SK-N-SH (cell line): ENCODE measurements at regions not wholly inside any gene's neighbourhood (a gene's known extent, or its start where the extent isn't known, plus 50 kb on each side); places are given as distances from the start of the nearest gene placed in this dataset.

Experiments
- CTCF ChIA-PET: fragments of 300-600, 350-600 bp; formaldehyde crosslinking; extraction: SDS; loops from one replicate; lab custom pipeline; 2021; lab: Yijun Ruan, JAX
- POLR2A ChIA-PET: fragments of 350-600 bp; sonication (Branson Sonifier 250); formaldehyde crosslinking; extraction: SDS; loops from one replicate; lab custom pipeline; 2020; ENCODE audit warnings: antibody characterized with exemption, inconsistent platforms; lab: Yijun Ruan, JAX
- DNase-seq: peaks from one replicate; pipeline ENCODE4 v3.0.0; 2012
- H2AFZ ChIP-seq: fragments of 200-600 bp; sonication (generic); 2 replicates; pipeline ENCODE4 v1.8.1; 2016; ENCODE audit warnings: antibody characterized with exemption, mild to moderate bottlenecking, low read depth
- H3F3A ChIP-seq: fragments of 200-600 bp; sonication (generic); replicated peaks from 2 replicates; pipeline ENCODE3; 2016; ENCODE audit warnings: antibody characterized with exemption, mild to moderate bottlenecking; ENCODE audit not compliant: insufficient read depth
- H3K27ac ChIP-seq, 2 experiments: fragments of 200-500 bp in 1 of 2; fragments of 200-600 bp in 1 of 2; sonication (Bioruptor generic) in 1 of 2; sonication (generic), shearing (Covaris generic) in 1 of 2; 2 replicates each; pipeline versions ENCODE4 v1.5.1 to v1.6.1; 2014 to 2016; ENCODE audit warnings: low read depth in 2 of 2, inconsistent platforms in 1 of 2, low read length in 1 of 2, mild to moderate bottlenecking in 1 of 2, mixed read lengths in 1 of 2
- H3K27me3 ChIP-seq: fragments of 200-600 bp; sonication (generic), shearing (Covaris generic); 2 replicates; pipeline ENCODE4 v1.6.1; 2016; ENCODE audit warnings: mixed run types; ENCODE audit not compliant: insufficient read depth
- H3K36me3 ChIP-seq, 2 experiments: fragments of 200-500 bp in 1 of 2; fragments of 200-600 bp in 1 of 2; sonication (Bioruptor generic) in 1 of 2; sonication (generic) in 1 of 2; replicated peaks in 1 of 2; 2 replicates each; pipeline versions ENCODE3 to v1.5.1; 2014 to 2016; ENCODE audit warnings: low read length in 1 of 2, mild to moderate bottlenecking in 1 of 2; ENCODE audit not compliant: insufficient read depth in 2 of 2, control insufficient read depth in 1 of 2
- H3K4me1 ChIP-seq, 2 experiments: fragments of 200-500 bp in 1 of 2; fragments of 200-600 bp in 1 of 2; sonication (Bioruptor generic) in 1 of 2; sonication (generic), shearing (Covaris generic) in 1 of 2; 2 replicates each; pipeline versions ENCODE4 v1.5.1 to v1.6.1; 2014 to 2016; ENCODE audit warnings: low read depth in 1 of 2, low read length in 1 of 2, mixed run types in 1 of 2; ENCODE audit not compliant: insufficient read depth in 2 of 2, control insufficient read depth in 1 of 2
- H3K4me2 ChIP-seq: fragments of 200-600 bp; sonication (generic), shearing (Covaris generic); 2 replicates; pipeline ENCODE4 v1.6.1; 2017; ENCODE audit warnings: mixed run types
- H3K4me3 ChIP-seq, 2 experiments: fragments of 200-500 bp in 1 of 2; fragments of 200-600 bp in 1 of 2; sonication (Bioruptor generic) in 1 of 2; sonication (generic), shearing (Covaris generic) in 1 of 2; 2 replicates each; pipeline versions ENCODE4 v1.5.1 to v1.8.1; 2014 to 2016; ENCODE audit warnings: low read depth in 2 of 2, inconsistent platforms in 1 of 2, low read length in 1 of 2, mild to moderate bottlenecking in 1 of 2, mixed read lengths in 1 of 2, moderate library complexity in 1 of 2
- H3K79me2 ChIP-seq: fragments of 200-600 bp; sonication (generic); 2 replicates; pipeline ENCODE4 v1.8.1; 2017; ENCODE audit warnings: mild to moderate bottlenecking; ENCODE audit not compliant: insufficient read depth
- H3K9ac ChIP-seq: fragments of 200-600 bp; sonication (generic); 2 replicates; pipeline ENCODE4 v1.6.1; 2017; ENCODE audit warnings: mixed run types
- H3K9me2 ChIP-seq: fragments of 200-600 bp; sonication (generic); 2 replicates; pipeline ENCODE4 v1.6.1; 2017; ENCODE audit warnings: mixed run types
- H3K9me3 ChIP-seq: fragments of 200-600 bp; sonication (generic); 2 replicates; pipeline ENCODE4 v1.6.1; 2017; ENCODE audit warnings: mixed run types, mild to moderate bottlenecking, moderate library complexity
- H4K20me1 ChIP-seq: fragments of 200-600 bp; sonication (generic); 2 replicates; pipeline ENCODE4 v1.6.1; 2017; ENCODE audit warnings: mild to moderate bottlenecking, mixed run types; ENCODE audit not compliant: insufficient read depth
- ELF1 ChIP-seq: IDR thresholded peaks from 2 replicates; pipeline ENCODE4 v1.4.0; 2012
- EP300 ChIP-seq, 2 experiments: IDR thresholded peaks; 2 replicates each; pipeline versions ENCODE4 v1.4.0 to v1.6.1; 2012; ENCODE audit warnings: borderline replicate concordance in 1 of 2, low read depth in 1 of 2, low read length in 1 of 2
- FOXJ3 ChIP-seq: sonication (generic); formaldehyde crosslinking; IDR thresholded peaks from 2 replicates; pipeline ENCODE4 v1.5.1; 2020; ENCODE audit warnings: mild to moderate bottlenecking, missing genetic modification reagents
- FOXM1 ChIP-seq: IDR thresholded peaks from 2 replicates; pipeline ENCODE4 v1.4.0; 2012; ENCODE audit warnings: low read depth, mild to moderate bottlenecking
- GABPA ChIP-seq: IDR thresholded peaks from 2 replicates; pipeline ENCODE4 v1.4.0; 2012; ENCODE audit warnings: low read depth, mild to moderate bottlenecking
- IRF3 ChIP-seq: fragments of 150-350 bp; IDR thresholded peaks from 2 replicates; pipeline ENCODE4 v1.6.1; 2016; ENCODE audit warnings: mild to moderate bottlenecking, low read depth, low read length
- JUND ChIP-seq: IDR thresholded peaks from 2 replicates; pipeline ENCODE4 v1.4.0; 2012
- MAX ChIP-seq: IDR thresholded peaks from 2 replicates; pipeline ENCODE4 v1.4.0; 2012; ENCODE audit warnings: low read depth
- MEF2A ChIP-seq: IDR thresholded peaks from 2 replicates; pipeline ENCODE4 v1.4.0; 2012; ENCODE audit warnings: low read depth, borderline replicate concordance
- NFIC ChIP-seq: IDR thresholded peaks from 2 replicates; pipeline ENCODE4 v1.4.0; 2012; ENCODE audit warnings: borderline replicate concordance
- NRF1 ChIP-seq: IDR thresholded peaks from 2 replicates; pipeline ENCODE4 v1.6.1; 2012; ENCODE audit warnings: low read depth, mild to moderate bottlenecking, low read length
- POLR2AphosphoS5 ChIP-seq: IDR thresholded peaks from 2 replicates; pipeline ENCODE4 v1.6.1; 2012; ENCODE audit warnings: low read depth, low read length
- RAD21 ChIP-seq: IDR thresholded peaks from 2 replicates; pipeline ENCODE4 v1.6.1; 2012; ENCODE audit warnings: mild to moderate bottlenecking, low read length
- RCOR1 ChIP-seq: fragments of 150-350 bp; IDR thresholded peaks from 2 replicates; pipeline ENCODE4 v1.6.1; 2017; ENCODE audit warnings: antibody characterized with exemption, low read length
- REST ChIP-seq: IDR thresholded peaks from 2 replicates; pipeline ENCODE4 v1.6.1; 2012; ENCODE audit warnings: mild to moderate bottlenecking, low read depth, low read length, moderate library complexity
- RFX5 ChIP-seq: IDR thresholded peaks from 2 replicates; pipeline ENCODE4 v1.6.1; 2012; ENCODE audit warnings: mild to moderate bottlenecking, improper control_type of control experiment, low read length
- RXRA ChIP-seq: IDR thresholded peaks from 2 replicates; pipeline ENCODE4 v1.4.0; 2012; ENCODE audit warnings: low read depth, mild to moderate bottlenecking, borderline replicate concordance
- SIN3A ChIP-seq: IDR thresholded peaks from 2 replicates; pipeline ENCODE4 v1.6.1; 2012; ENCODE audit warnings: low read depth, mild to moderate bottlenecking, low read length, moderate library complexity, borderline replicate concordance
- TAF1 ChIP-seq: IDR thresholded peaks from 2 replicates; pipeline ENCODE4 v1.6.1; 2012; ENCODE audit warnings: low read depth, mild to moderate bottlenecking, low read length, moderate library complexity, borderline replicate concordance
- TCF12 ChIP-seq: IDR thresholded peaks from 2 replicates; pipeline ENCODE4 v1.4.0; 2012
- USF1 ChIP-seq: IDR thresholded peaks from 2 replicates; pipeline ENCODE4 v1.4.0; 2012; ENCODE audit warnings: low read depth, borderline replicate concordance
- USF2 ChIP-seq: fragments of 150-350 bp; IDR thresholded peaks from 2 replicates; pipeline ENCODE4 v1.6.1; 2017; ENCODE audit warnings: antibody characterized with exemption, low read length, low read depth, borderline replicate concordance
- YY1 ChIP-seq: IDR thresholded peaks from 2 replicates; pipeline ENCODE4 v1.4.0; 2012; ENCODE audit warnings: low read depth, mild to moderate bottlenecking
- WGBS: methylation state at CpG from one replicate; pipeline ENCODE4 v1.1.6; 2017; ENCODE audit warnings: low lambda C conversion rate; 5-methylcytosine and 5-hydroxymethylcytosine counted together

GRCh38 chr3:178283561-178283960, 252.7 kb upstream of the KCNMB2 start (continued):
- no peak for TF ChIP-seq IRF3
- no peak for TF ChIP-seq ELF1
- TF ChIP-seq USF2 = no peak
- TF ChIP-seq RCOR1 = no peak
- no peak for TF ChIP-seq USF1
- TF ChIP-seq EP300 (IDR thresholded peaks at IDR 0.05; ENCODE audit: borderline replicate concordance in 1 of 2, low read depth in 1 of 2, low read length in 1 of 2) = no peak
- no peak for TF ChIP-seq RFX5
- TF ChIP-seq NFIC = no peak
- no peak for TF ChIP-seq NRF1
- TF ChIP-seq, all 33 proteins: peak for 0

- DNase-seq = no peak
- Histone ChIP-seq H3K79me2 (no peaks in the 10 kb centered on the region), H3K9ac (no peak overlapping the region), H3K36me3 (peaks cover 0 to 8% of the 10 kb centered on the region in 2 experiments), H4K20me1 (no peaks in the 10 kb centered on the region), H3K4me2 (no peak overlapping the region), H3F3A (no peaks in the 10 kb centered on the region), H3K27me3 (no peaks in the 10 kb centered on the region), H3K27ac (no peak overlapping the region), H2AFZ (no peak overlapping the region), H3K9me3 (peaks cover 6% of the 10 kb centered on the region; the same call in 1 of the 2 replicates), H3K4me3 (no peak overlapping the region), H3K4me1 (no peaks in the 10 kb centered on the region), H3K9me2 (no peaks in the 10 kb centered on the region; the same call in 1 of the 2 replicates)
- POLR2A ChIA-PET = no interaction called here
- 86% methylated on average over 1 of the region's 1 CpG for WGBS
- CTCF ChIA-PET = interaction anchor here (1.4 kb wide), 1 partner anchor 15 kb away, joined by 4 read pairs; no protein-coding TSS in a partner anchor
- TF ChIP-seq USF2 = no peak
- TF ChIP-seq ELF1 = no peak
- no peak for TF ChIP-seq JUND
- TF ChIP-seq RAD21 = no peak
- TF ChIP-seq RCOR1 = no peak
- no peak for TF ChIP-seq FOXM1
- TF ChIP-seq FOXJ3 (CRISPR knock-in tag) = no peak
- no peak for TF ChIP-seq GABPA
- TF ChIP-seq YY1 = no peak
- no peak for TF ChIP-seq IRF3
- no peak for TF ChIP-seq REST
- TF ChIP-seq RXRA = no peak
- TF ChIP-seq NFIC = no peak
- TF ChIP-seq MEF2A = no peak
- no peak for TF ChIP-seq SIN3A
- TF ChIP-seq POLR2AphosphoS5 = no peak
- TF ChIP-seq TCF12 = no peak
- TF ChIP-seq MAX = no peak
- TF ChIP-seq TAF1 = no peak
- no peak for TF ChIP-seq RFX5
Measured at GRCh38 chr3:178284181-178284580, 252.1 kb upstream of the KCNMB2 start.
